ENCODE measurements at regions not wholly inside any gene's neighbourhood (a gene's known extent, or its start where the extent isn't known, plus 50 kb on each side); places are given as distances from the start of the nearest gene placed in this dataset.
"Not testable (repeated sequence)": the region's sequence is repeated elsewhere in the genome, so short reads cannot be mapped to it uniquely, and the experiment has no call there.

DNA sequence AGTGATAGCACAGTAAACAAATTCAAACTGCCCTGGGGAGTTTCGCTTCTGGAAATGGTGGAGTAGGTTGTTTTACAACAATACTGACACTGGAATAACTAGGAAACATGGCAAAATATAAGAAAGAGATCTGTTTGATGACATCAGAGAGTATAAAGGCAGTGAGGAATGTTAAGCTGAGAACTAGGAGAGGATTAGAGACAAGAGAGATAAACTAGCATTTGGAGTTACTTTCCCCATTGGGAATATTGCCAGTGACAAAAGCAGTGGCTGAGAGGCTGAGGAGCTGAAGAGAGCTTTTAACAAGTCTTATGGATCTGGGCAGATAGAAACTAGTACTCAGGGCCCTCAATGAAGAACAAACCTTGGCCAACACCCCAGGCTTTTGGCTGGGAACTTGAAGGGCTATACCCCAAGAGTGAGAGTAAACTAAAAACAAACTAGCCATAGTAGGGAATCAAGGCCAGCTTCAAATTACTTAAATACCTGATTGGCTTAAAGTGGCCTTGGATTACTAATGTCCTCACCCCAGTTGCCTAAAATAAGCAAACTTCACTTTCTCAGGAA is 280.4 kb downstream of the KLF13 start:
- no peak for DNase-seq (ENCODE audit: low spot score)
- intact Hi-C loops (cut with DNase I): no loop called here

DNA sequence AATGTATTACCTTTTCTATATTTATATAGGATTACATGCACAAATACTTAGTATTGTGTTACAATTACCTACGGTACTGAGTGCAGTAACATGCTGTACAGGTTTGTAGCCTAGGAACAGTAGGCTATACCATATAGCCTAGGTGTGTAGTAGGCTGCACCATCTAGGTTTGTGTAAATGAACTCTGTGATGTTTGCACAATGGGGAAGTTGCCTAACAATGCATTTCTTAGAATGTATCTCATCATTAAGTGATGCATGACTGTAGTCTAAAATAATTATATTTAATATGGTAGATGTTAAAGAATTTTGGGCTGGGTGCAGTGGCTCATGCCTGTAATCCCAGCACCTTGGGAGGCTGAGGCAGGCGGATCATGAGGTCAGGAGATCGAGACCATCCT is 281.0 kb downstream of the KLF13 start:
- no peak for DNase-seq (ENCODE audit: low spot score)
- intact Hi-C loops (cut with DNase I): no loop called here

DNA sequence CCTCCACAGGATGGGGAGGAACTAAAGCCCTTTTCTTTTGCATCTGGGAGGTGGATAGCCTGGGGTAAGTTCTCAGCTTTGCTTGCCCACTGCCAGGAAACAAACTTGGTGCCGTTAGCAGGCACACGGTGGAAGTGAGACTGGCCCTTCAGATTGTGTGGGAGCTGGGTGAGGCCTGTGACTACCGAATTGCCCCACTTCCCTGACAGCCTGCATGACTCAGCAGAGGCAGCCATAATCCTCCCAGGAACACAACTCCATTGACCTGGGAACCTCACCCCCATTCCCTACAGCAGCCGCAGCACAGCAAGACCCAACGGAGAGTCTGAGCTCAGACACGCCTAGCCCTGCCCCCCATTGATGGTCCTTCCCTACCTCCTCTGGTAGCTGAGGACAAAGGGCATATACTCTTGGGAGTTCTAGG is 282.6 kb downstream of the KLF13 start:
- no peak for DNase-seq (ENCODE audit: low spot score)
- intact Hi-C loops (cut with DNase I): no loop called here

DNA sequence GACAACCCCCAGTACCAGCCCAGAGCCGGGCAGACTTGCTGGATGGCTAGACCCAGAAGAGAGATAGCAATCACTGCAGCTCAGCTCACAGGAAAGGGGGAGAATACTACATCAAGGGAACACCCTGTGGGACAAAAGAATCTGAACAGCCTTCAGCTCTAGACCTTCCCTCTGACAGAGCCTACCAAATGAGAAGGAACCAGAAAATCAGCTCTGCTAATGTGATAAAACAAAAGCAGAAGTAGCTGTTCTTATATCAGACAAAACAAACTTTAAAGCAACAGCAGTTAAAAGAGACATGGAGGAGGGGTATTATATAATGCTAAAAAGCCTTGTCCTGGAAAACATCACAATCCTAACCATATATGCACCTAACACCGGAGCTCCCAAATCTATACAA is 283.3 kb downstream of the KLF13 start:
- no peak for DNase-seq (ENCODE audit: low spot score)
- intact Hi-C loops (cut with DNase I): no loop called here

DNA sequence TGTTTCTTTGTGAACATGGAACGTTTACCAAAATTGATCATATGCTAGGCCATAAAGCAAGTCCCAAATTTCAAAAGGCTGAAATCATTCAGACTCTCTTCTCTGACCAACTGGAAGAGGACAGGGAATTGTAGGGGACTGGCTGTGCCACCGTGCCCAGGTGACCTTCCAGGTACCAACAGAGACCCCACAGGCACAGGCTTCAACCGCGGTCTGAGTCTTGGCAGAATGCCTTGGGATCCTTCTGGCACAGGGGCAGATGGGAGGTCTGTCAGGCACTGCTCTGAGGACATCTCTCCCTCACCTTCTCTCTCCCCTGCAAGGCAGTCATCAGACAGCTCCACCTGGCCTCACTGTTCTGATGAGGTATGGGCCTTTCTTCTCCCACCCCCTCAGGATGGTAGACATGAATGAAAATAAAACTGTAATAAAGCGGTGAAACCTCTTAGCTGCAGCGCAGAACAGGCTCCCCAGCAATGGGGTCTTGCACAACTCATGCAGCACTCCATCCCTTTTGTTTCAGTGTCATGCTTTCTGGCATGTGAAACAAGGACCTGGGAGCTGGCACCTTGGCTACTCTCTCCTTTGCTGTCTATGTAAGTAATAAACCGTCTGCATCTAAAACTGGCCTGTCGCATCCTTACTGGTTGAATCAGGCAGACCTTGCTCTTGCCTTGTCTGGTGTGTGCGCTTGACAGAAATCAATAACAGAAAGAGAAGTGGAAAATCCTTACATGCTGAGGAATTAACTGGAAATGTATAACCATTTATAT is 289.2 kb downstream of the KLF13 start:
- intact Hi-C loops (cut with DNase I): loop anchor here in 1 of 2 donors (2.0 kb wide), 1 partner anchor 55 kb away; no protein-coding TSS in a partner anchor
- DNase-seq (ENCODE audit: low spot score): no peak

DNA sequence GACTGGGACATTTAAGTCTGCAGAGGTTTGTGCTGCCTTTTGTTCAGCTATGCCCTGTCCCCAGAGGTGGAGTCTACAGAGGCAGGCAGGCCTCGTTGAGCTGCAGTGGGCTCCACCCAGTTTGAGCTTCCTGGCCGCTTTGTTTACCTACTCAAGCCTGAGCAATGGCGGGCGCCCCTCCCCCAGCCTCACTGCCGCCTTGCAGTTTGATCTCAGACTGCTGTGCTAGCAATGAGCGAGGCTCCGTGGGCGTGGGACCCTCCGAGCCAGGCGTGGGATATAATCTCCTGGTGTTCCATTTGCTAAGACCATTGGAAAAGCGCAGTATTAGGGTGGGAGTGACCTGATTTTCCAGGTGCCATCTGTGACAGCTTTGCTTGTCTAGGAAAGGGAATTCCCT is 296.7 kb downstream of the KLF13 start:
- intact Hi-C loops (cut with DNase I); DNase-seq (ENCODE audit: low spot score): not testable (repeated sequence)

DNA sequence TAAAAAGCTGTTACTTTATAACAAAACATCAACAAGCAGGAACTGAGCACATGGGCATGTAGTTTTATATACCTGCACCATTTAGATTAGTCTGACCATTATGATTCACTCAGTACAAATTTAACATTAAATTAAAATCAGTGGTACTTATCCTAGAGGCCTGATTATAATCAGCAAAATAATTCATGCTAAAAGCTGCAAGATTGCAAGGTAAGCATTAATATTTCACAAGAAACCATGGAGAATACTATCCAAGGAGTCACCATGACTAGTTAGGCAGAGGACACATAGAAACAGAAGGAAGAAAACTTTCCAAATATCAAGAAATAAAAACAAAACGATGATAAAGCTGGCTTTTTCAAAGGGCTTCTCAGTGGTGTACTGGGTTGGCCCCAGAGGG is 297.5 kb downstream of the KLF13 start:
- intact Hi-C loops (cut with DNase I); DNase-seq (ENCODE audit: low spot score): not testable (repeated sequence)

DNA sequence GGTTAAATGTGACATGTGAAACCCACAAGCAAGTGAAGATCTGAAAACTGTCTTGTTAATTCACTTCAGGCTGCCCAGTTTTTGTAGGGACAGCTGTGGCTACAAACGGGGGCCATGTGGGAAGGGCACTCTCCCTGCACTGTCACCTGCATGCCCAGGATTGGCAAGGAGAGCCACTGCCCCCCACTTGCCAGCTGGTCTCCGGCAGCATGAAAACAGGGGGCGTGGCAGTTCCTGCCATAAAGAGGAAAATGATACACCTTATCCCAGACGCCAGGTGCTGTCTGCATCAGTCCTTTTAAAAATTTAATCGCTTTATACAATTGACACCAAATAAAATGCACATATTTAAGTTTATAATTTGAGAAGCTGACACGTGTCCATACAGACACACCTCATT is 309.1 kb downstream of the KLF13 start:
- DNase-seq (ENCODE audit: low spot score); intact Hi-C loops (cut with DNase I): not testable (repeated sequence)

DNA sequence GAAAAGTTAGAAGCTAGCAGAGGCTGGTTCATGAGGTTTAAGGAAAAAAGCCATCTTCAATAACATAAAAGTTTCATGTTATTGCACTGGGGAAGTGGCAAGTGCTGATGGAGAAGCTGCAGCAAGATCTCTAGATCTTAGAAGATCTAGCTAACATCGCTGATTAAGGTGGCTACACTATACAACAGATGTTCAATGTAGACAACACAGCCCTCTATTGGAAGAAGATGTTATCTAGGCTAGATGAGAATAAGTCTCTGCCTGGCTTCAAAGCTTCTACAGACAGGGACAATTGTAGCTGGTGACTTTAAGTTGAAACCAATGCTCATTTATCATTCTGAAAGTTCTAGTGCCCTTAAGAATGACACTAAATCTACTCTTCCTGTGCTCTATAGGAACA is 310.3 kb downstream of the KLF13 start:
- intact Hi-C loops (cut with DNase I); DNase-seq (ENCODE audit: low spot score): not testable (repeated sequence)

DNA sequence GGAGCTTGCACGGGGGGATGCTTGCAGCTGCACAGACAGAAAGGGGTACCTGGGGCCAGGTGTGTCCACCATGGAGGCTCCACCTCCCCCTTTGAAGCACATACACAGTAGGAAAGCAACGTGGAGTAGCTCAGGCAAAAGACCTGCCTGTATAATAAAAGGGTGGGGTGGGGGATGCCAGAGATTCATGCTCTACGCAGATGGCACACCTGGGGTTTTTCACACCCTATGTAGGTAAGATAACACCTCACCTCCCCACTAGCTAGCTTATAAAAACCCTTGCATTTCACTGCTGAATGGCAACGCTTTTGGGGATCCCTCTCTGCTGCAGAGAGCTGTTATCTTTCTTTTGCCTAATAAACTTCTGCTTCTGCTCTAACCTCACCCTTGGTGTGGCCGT is 317.3 kb downstream of the KLF13 start:
- intact Hi-C loops (cut with DNase I); DNase-seq (ENCODE audit: low spot score): not testable (repeated sequence)

DNA sequence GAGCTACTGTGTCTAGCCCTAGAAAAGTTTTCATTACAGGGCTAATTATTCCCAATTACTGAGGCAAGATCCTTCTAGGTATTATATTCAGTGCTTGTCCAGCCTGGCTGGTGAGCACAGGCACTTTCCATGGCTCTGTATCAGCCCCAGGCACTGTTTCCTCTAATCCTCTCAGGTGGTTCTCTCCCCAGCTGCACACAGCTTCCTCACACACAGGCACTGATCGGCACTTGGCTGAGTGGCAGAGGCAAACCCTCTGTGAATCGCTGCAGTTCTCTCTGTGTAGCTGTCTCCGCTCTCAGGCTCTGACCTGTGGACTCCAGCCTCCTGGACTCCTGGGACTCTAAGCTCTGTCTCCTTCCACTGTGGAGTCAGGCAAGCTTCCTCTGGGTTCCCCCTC is 318.1 kb downstream of the KLF13 start:
- intact Hi-C loops (cut with DNase I); DNase-seq (ENCODE audit: low spot score): not testable (repeated sequence)

DNA sequence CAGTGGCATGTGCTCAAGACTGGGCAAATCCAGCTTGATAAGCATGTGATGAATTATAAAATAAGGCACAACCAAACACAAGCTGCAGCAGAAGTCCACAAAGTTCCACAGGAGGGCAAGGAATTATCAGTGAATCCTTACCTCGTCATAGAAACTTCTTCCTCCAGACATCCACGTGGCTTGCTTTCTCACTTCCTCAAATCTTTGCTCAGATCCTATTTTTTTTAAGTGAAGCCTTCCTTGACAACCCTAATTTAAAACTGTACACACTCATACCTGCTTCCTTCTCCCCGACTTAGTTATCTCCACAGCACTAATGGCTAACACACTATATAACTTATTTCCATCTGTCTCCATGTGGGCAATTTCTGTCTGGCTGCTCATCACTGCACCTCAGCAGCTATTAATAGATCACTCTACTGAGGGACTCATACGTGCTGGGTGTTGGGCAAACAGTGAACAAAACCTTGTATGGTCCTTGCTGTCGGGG is 320.7 kb downstream of the KLF13 start:
- DNase-seq (ENCODE audit: low spot score); intact Hi-C loops (cut with DNase I): not testable (repeated sequence)

DNA sequence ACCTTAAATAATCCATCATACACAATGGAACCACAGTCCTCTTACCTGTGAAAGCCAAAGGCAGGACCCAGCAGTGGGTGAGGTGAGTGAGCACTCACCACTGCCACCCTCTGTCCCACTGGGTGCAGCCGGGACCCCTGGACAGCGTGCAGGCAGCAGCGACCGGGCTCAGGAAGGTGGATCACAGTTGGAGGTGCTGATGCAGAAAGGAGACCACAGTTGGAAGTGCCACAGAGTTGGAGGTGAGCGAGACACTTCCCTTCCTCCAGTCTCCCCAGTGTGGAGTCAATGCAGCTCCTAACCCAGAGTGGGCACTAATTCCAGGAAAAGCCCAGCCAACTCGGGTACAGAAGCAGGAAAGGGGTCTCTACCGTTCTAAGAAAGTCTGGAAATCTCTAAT is 323.0 kb downstream of the KLF13 start:
- intact Hi-C loops (cut with DNase I); DNase-seq (ENCODE audit: low spot score): not testable (repeated sequence)

DNA sequence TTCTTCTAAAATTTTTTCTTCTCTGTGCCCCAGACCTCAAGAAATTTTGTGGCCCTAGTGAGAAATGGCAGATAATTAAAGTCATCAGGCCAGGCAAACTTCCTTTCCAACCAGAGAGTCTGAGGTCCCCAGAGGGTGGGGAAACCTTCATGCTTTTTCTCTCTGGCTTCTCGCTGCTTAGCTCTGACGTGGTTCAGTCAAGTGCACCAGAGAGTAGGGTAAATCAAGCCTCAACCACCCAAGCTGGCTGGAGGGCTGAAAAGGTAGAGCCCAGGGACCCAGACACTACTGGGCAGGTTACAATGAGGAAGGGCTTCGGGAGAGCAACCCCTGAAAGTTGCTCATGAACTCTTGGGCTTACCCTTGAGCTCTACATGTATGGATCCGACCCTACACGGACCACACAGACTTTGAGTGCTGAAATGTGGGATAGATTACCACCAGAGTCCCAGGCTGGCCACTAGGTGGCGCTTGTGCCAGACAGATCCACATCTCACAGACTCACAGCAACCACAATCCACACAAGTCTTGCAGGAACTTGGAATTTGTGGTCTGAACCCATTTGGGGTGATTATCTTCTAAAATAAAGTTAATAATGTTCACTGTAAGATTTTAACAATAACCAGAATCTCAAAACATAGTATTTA is 323.5 kb downstream of the KLF13 start:
- intact Hi-C loops (cut with DNase I): not testable (repeated sequence)
- peak; percentile 85 for DNase-seq (ENCODE audit: low spot score)

DNA sequence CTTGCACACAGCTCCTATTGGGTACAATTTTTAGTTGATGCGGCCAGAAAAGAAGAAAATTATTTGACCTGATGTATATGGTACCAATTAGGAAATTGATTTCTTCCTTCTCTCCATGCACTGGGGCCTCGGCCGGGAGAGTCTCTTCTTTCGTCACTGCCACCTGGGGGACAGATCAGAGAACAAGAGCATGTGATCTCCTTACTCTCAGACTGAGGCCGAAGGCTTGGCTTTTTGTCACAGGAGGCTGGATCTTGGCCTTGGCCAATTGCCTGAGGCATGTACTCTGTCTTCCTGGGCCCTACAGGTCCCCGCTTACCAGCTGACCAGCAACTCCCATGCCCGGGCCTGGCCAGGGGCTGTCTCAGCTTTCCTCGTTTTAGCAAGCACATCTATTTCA is 330.3 kb downstream of the KLF13 start:
- DNase-seq (ENCODE audit: low spot score); intact Hi-C loops (cut with DNase I): not testable (repeated sequence)

DNA sequence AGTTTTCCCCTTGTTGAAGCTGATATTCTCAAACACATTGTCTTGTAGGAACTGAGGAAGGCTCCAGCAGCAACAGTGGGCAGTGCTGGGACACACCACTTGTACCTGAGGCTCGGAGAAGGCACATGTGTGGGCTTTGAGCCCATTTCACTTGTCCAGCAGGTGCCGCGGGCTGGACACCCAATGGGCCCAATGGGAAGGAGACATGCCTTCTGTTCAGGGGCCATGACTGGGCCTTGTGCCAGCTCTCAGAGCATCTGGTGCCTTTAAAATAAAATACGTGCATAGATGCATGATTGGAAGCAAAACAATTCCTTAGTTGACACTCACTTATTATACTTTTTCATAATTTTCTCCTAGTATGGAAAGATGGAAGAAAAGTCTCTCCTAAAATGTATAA is 334.2 kb downstream of the KLF13 start:
- intact Hi-C loops (cut with DNase I): no loop called here
- DNase-seq (ENCODE audit: low spot score): no peak

DNA sequence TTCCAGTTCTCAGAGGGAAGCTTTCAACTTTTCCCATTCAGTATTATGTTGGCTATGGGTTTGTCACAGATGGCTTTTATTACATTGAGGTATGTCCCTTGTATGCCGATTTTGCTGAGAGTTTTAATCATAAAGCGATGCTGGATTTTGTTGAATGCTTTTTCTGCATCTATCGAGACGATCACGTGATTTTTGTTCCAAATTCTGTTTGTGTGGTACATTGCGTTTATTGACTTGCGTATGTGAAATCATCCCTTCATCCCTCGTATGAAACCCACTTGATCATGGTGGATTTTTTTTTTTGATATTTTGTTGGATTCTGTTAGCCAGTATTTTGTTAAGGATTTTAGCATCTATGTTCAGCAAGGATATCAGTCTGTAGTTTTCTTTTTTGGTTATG is 339.1 kb downstream of the KLF13 start:
- intact Hi-C loops (cut with DNase I); DNase-seq (ENCODE audit: low spot score): not testable (repeated sequence)

DNA sequence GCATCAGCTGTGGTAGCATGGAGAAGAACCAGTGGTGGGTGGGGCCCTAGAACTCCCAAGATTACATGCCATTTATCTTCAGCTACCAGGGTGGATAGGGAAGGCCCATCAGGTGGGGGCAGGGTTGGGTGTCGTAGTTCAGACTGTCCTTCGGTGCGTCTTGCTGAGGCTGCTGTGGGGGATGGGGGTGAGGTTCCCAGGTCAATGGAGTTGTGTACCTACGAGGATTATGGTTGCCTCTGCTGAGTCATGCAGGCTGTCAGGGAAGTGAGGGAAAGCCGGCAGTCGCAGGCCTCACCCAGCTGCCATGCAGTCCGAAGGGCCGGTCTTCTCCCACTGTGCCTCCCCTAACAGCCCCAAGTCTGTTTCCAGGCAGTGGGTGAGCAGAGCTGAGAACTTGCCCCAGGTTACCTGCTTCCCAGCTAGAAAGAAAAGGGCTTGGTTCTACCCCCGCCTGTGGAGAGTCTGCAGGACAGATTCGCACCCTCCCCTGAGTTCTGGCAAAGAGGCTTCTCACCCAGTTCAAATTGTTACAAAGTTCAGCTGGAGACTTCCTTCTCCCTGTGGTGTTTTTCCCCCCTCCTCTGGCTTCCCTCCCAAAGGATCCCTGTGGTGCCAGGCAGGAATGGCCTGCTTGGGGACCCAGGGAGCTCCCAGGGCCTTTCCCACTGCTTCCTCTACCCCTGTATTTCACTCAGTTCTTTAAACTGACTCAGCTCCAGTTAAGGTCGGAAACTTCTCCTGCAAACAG is 342.7 kb downstream of the KLF13 start:
- intact Hi-C loops (cut with DNase I); DNase-seq (ENCODE audit: low spot score): not testable (repeated sequence)

DNA sequence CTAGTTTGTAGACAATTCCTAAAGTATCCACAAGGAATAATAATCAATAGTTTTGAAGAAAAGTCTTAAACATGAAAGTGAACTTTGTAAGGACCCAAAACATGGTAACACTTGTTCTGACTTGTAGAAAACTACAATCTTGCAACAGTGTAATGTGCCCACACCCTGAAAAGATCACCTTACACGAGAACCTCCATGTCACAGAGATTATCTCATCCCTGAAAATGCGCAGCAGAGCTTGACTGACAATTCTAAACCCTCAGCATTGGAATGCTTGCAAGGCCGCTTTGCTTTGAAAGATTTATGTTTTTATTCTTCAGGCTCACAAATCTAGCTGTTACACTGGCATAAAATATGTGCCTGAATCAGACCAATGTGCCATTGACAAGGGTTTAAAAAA is 346.6 kb downstream of the KLF13 start:
- intact Hi-C loops (cut with DNase I); DNase-seq (ENCODE audit: low spot score): not testable (repeated sequence)

Measured in posterior vena cava (tissue), 2 donors.